ENCODE measurements at regions not wholly inside any gene's neighbourhood (a gene's known extent, or its start where the extent isn't known, plus 50 kb on each side); places are given as distances from the start of the nearest gene placed in this dataset.

- Histone ChIP-seq H3K36me3 (replicated peaks in 1 of 2; ENCODE audit: control insufficient read depth in 1 of 2, insufficient read depth in 2 of 2, low read length in 2 of 2) (no peaks in the 10 kb centered on the region), H4K20me1 (ENCODE audit: insufficient read depth, low read length) (no peaks in the 10 kb centered on the region), H3K4me1 (ENCODE audit: control insufficient read depth in 1 of 2, insufficient read depth in 2 of 2, low read length in 2 of 2) (peaks cover 0 to under 1% of the 10 kb centered on the region in 2 donors), H3K79me2 (ENCODE audit: insufficient read depth, low read length) (no peaks in the 10 kb centered on the region), H3K9me3 (replicated peaks in 1 of 2; ENCODE audit: control insufficient read depth in 1 of 2, insufficient read depth in 1 of 2, low read length in 2 of 2) (no peaks in the 10 kb centered on the region), H2AFZ (ENCODE audit: insufficient read depth, low read depth, low read length, poor library complexity, severe bottlenecking) (no peak overlapping the region), H3K9ac (ENCODE audit: insufficient read depth, low read length, poor library complexity, severe bottlenecking) (no peak overlapping the region), H3K27me3 (ENCODE audit: control insufficient read depth in 2 of 2, insufficient read depth in 2 of 2, low read length in 2 of 2) (no peaks in the 10 kb centered on the region), H3K27ac (ENCODE audit: low read depth in 1 of 2, low read length in 2 of 2) (no peak overlapping the region), H3K4me2 (replicated peaks; ENCODE audit: extremely low read depth, low read length, poor library complexity, severe bottlenecking) (no peak overlapping the region), H3K4me3 (replicated peaks in 1 of 3; ENCODE audit: low read depth in 2 of 3, low read length in 3 of 3) (no peak overlapping the region)
- H3K9me3 Mint-ChIP-seq, result peaks cover 0 to 3% (median 0%) of the 10 kb centered on the region in 7 donors
- no peak overlapping the region for H3K27ac Mint-ChIP-seq
- intact Hi-C loops (cut with micrococcal nuclease), result no loop called here
- no peak overlapping the region for H3K4me3 Mint-ChIP-seq
- no peaks in the 10 kb centered on the region for H3K36me3 Mint-ChIP-seq
- TF ChIP-seq, protein P1, sequence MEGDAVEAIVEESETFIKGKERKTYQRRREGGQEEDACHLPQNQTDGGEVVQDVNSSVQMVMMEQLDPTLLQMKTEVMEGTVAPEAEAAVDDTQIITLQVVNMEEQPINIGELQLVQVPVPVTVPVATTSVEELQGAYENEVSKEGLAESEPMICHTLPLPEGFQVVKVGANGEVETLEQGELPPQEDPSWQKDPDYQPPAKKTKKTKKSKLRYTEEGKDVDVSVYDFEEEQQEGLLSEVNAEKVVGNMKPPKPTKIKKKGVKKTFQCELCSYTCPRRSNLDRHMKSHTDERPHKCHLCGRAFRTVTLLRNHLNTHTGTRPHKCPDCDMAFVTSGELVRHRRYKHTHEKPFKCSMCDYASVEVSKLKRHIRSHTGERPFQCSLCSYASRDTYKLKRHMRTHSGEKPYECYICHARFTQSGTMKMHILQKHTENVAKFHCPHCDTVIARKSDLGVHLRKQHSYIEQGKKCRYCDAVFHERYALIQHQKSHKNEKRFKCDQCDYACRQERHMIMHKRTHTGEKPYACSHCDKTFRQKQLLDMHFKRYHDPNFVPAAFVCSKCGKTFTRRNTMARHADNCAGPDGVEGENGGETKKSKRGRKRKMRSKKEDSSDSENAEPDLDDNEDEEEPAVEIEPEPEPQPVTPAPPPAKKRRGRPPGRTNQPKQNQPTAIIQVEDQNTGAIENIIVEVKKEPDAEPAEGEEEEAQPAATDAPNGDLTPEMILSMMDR (IDR thresholded peaks at IDR 0.05), result no peak
- H3K27me3 Mint-ChIP-seq (ENCODE audit: low read depth in 3 of 3), result peaks cover 1 to 3% (median 2%) of the 10 kb centered on the region in 3 donors
- no peak for DNase-seq
- H3K4me1 Mint-ChIP-seq, result peaks cover 9% of the 10 kb centered on the region
- WGBS (ENCODE audit: insufficient coverage), result no CpG with 5 or more reads among the region's 3 CpGs
Measured at GRCh38 chr21:36557316-36557715, 77.4 kb upstream of the CLDN14 start.

- H3K4me1 Mint-ChIP-seq, result peaks cover 6% of the 10 kb centered on the region
- Histone ChIP-seq H3K4me2 (replicated peaks; ENCODE audit: extremely low read depth, low read length, poor library complexity, severe bottlenecking) (no peak overlapping the region), H3K79me2 (ENCODE audit: insufficient read depth, low read length) (no peaks in the 10 kb centered on the region), H2AFZ (ENCODE audit: insufficient read depth, low read depth, low read length, poor library complexity, severe bottlenecking) (no peak overlapping the region), H3K36me3 (replicated peaks in 1 of 2; ENCODE audit: control insufficient read depth in 1 of 2, insufficient read depth in 2 of 2, low read length in 2 of 2) (no peaks in the 10 kb centered on the region), H4K20me1 (ENCODE audit: insufficient read depth, low read length) (no peaks in the 10 kb centered on the region), H3K27me3 (ENCODE audit: control insufficient read depth in 2 of 2, insufficient read depth in 2 of 2, low read length in 2 of 2) (no peaks in the 10 kb centered on the region), H3K9ac (ENCODE audit: insufficient read depth, low read length, poor library complexity, severe bottlenecking) (no peak overlapping the region), H3K27ac (ENCODE audit: low read depth in 1 of 2, low read length in 2 of 2) (no peak overlapping the region), H3K9me3 (replicated peaks in 1 of 2; ENCODE audit: control insufficient read depth in 1 of 2, insufficient read depth in 1 of 2, low read length in 2 of 2) (peaks cover 0 to 6% of the 10 kb centered on the region in 2 donors), H3K4me3 (replicated peaks in 1 of 3; ENCODE audit: low read depth in 2 of 3, low read length in 3 of 3) (no peak overlapping the region), H3K4me1 (ENCODE audit: control insufficient read depth in 1 of 2, insufficient read depth in 2 of 2, low read length in 2 of 2) (no peaks in the 10 kb centered on the region)
- no peaks in the 10 kb centered on the region for H3K36me3 Mint-ChIP-seq
- no peak overlapping the region for H3K27ac Mint-ChIP-seq
- no peak overlapping the region for H3K4me3 Mint-ChIP-seq
- peaks cover 0 to 6% (median 3%) of the 10 kb centered on the region in 3 donors for H3K27me3 Mint-ChIP-seq (ENCODE audit: low read depth in 3 of 3)
- no peak for DNase-seq
- H3K9me3 Mint-ChIP-seq, result peaks cover 0 to 7% (median 3%) of the 10 kb centered on the region in 7 donors
- TF ChIP-seq, protein P1 (IDR thresholded peaks at IDR 0.05), result no peak
- 76% methylated on average over 6 of the region's 7 CpGs for WGBS (ENCODE audit: insufficient coverage)
- intact Hi-C loops (cut with micrococcal nuclease), result no loop called here
Measured at GRCh38 chr21:36560933-36561575, 81.1 kb upstream of the CLDN14 start.

Data from CD14-positive monocyte (primary cell).